Endothelial cell of umbilical vein (primary cell): ENCODE measurements at regions not wholly inside any gene's neighbourhood (a gene's known extent, or its start where the extent isn't known, plus 50 kb on each side); places are given as distances from the start of the nearest gene placed in this dataset.

Experiments
- BruUV-seq: library from RNA; stranded (reverse); fragments of 400-500 nt; replicated peaks from 2 replicates; lab custom pipeline; 2021; lab: Mats Ljungman, UMichigan
- CTCF ChIA-PET: fragments of 300-600, 350-600 bp; sonication (Branson Sonifier 250); formaldehyde crosslinking; loops from one replicate; lab custom pipeline; 2021; ENCODE audit warnings: antibody characterized with exemption, inconsistent platforms; lab: Charles Lee
- POLR2A ChIA-PET: fragments of 300-600, 350-600 bp; sonication (Branson Sonifier 250); formaldehyde crosslinking; loops from one replicate; lab custom pipeline; 2021; ENCODE audit warnings: antibody characterized with exemption, inconsistent platforms; lab: Charles Lee
- DNase-seq: peaks from one replicate; pipeline ENCODE4 v3.0.0-alpha.2; 2011; ENCODE audit warnings: low read depth, low spot score
- FAIRE-seq: peaks from 2 replicates; lab custom pipeline; 2011; peaks lifted over from hg19 to GRCh38; lab: Jason Lieb, UNC
- H2AFZ ChIP-seq: 2 replicates; pipeline ENCODE4 v1.6.0; 2012; ENCODE audit warnings: low read depth, low read length, control low read depth, inconsistent platforms
- H3K27ac ChIP-seq: 2 replicates; pipeline ENCODE4 v1.5.1; 2011; ENCODE audit warnings: low read depth, mild to moderate bottlenecking, control low read depth, low read length, moderate library complexity; ENCODE audit not compliant: insufficient read depth
- H3K27me3 ChIP-seq, 2 experiments: 2 replicates each; pipeline versions ENCODE4 v1.6.0 to v1.6.1; 2011; ENCODE audit warnings: low read length in 2 of 2, mixed read lengths in 1 of 2; ENCODE audit not compliant: control insufficient read depth in 2 of 2, insufficient read depth in 2 of 2
- H3K36me3 ChIP-seq, 2 experiments: 2 replicates in 1 of 2; 3 replicates in 1 of 2; pipeline ENCODE4 v1.5.1; 2011; ENCODE audit warnings: low read length in 2 of 2, mild to moderate bottlenecking in 1 of 2, moderate library complexity in 1 of 2; ENCODE audit not compliant: control insufficient read depth in 2 of 2, insufficient read depth in 2 of 2; ENCODE audit errors: extremely low read depth in 1 of 2
- H3K4me1 ChIP-seq: 3 replicates; pipeline ENCODE4 v1.5.1; 2011; ENCODE audit warnings: mild to moderate bottlenecking, low read length; ENCODE audit not compliant: control insufficient read depth, insufficient read depth; ENCODE audit errors: extremely low read depth
- H3K4me2 ChIP-seq: 2 replicates; pipeline ENCODE4 v1.6.1; 2011; ENCODE audit warnings: low read length, control low read depth, mixed read lengths; ENCODE audit not compliant: insufficient read depth
- H3K4me3 ChIP-seq, 3 experiments: fragments of 200-600 bp in 1 of 3; sonication (generic), shearing (Covaris generic) in 1 of 3; replicated peaks in 1 of 3; 2 replicates each; pipeline ENCODE4 v1.5.1; 2011 to 2016; ENCODE audit warnings: control low read depth in 3 of 3, low read length in 3 of 3, mild to moderate bottlenecking in 2 of 3, inconsistent platforms in 1 of 3, low read depth in 1 of 3, moderate library complexity in 1 of 3; ENCODE audit not compliant: insufficient read depth in 1 of 3
- H3K79me2 ChIP-seq: 2 replicates; pipeline ENCODE4 v1.6.0; 2012; ENCODE audit warnings: low read length, inconsistent platforms; ENCODE audit not compliant: control insufficient read depth, insufficient read depth
- H3K9ac ChIP-seq: replicated peaks from 2 replicates; pipeline ENCODE3; 2011; ENCODE audit warnings: low read length, control low read depth; ENCODE audit not compliant: insufficient read depth; ENCODE audit errors: extremely low read depth
- H3K9me1 ChIP-seq: replicated peaks from 3 replicates; pipeline ENCODE4 v1.6.0; 2011; ENCODE audit warnings: mild to moderate bottlenecking, low read length; ENCODE audit not compliant: control insufficient read depth, insufficient read depth; ENCODE audit errors: extremely low read depth
- H3K9me3 ChIP-seq: replicated peaks from 2 replicates; pipeline ENCODE4 v1.5.1; 2012; ENCODE audit warnings: low read length, inconsistent platforms; ENCODE audit not compliant: control insufficient read depth, insufficient read depth
- H4K20me1 ChIP-seq: replicated peaks from 2 replicates; pipeline ENCODE3; 2011; ENCODE audit warnings: mild to moderate bottlenecking, low read length; ENCODE audit not compliant: control insufficient read depth, insufficient read depth; ENCODE audit errors: extremely low read depth
- EZH2 ChIP-seq: IDR thresholded peaks from 2 replicates; pipeline ENCODE4 v1.6.1; 2012; ENCODE audit warnings: borderline replicate concordance, low read depth, mild to moderate bottlenecking, moderate library complexity, low read length, inconsistent platforms; ENCODE audit not compliant: severe bottlenecking
- FOS ChIP-seq: IDR thresholded peaks from 2 replicates; pipeline ENCODE4 v1.6.1; 2011; ENCODE audit warnings: mild to moderate bottlenecking, low read length, moderate library complexity, borderline replicate concordance; ENCODE audit not compliant: insufficient read depth
- GATA2 ChIP-seq: IDR thresholded peaks from 2 replicates; pipeline ENCODE4 v1.7.0; 2011; ENCODE audit warnings: low read depth, mild to moderate bottlenecking, moderate library complexity, mixed read lengths, low read length; ENCODE audit not compliant: insufficient read length, insufficient read depth
- JUN ChIP-seq: IDR thresholded peaks from 2 replicates; pipeline ENCODE4 v1.6.1; 2011; ENCODE audit warnings: borderline replicate concordance, low read depth; ENCODE audit not compliant: insufficient read length, insufficient read depth
- MYC ChIP-seq: IDR thresholded peaks from one replicate; pipeline ENCODE4 v1.6.1; 2011; ENCODE audit warnings: mild to moderate bottlenecking, low read depth, low read length
- POLR2A ChIP-seq: IDR thresholded peaks from 2 replicates; pipeline ENCODE4 v1.6.1; 2012; ENCODE audit warnings: low read depth, mild to moderate bottlenecking, control low read depth, low read length
- POLR2AphosphoS5 ChIP-seq: IDR thresholded peaks from 2 replicates; pipeline ENCODE4 v1.6.1; 2012; ENCODE audit warnings: low read depth, mild to moderate bottlenecking, control low read depth, low read length, moderate library complexity; ENCODE audit not compliant: insufficient read depth
- dilution Hi-C: fragments of 300-500 bp; cut with MboI; formaldehyde crosslinking; loops from one replicate; pipeline ENCODE4 v1.15.0; 2019; ENCODE audit warnings: low sequenced_read_pairs; ENCODE audit not compliant: extremely low pct_ligation_motif_present
- intact Hi-C: fragments of 100-400 bp; cut with micrococcal nuclease; formaldehyde crosslinking; loops from one replicate; pipeline ENCODE4 v1.10.0; 2022
- TF ChIP-seq, protein P1 (sequence below), 2 donors: IDR thresholded peaks; 1 replicate in 1 of 2; 2 replicates in 1 of 2; pipeline ENCODE4 v1.5.1; 2011; ENCODE audit warnings: low read length in 2 of 2, mild to moderate bottlenecking in 2 of 2, moderate library complexity in 2 of 2, control low read depth in 1 of 2, inconsistent platforms in 1 of 2, low read depth in 1 of 2; ENCODE audit not compliant: insufficient read depth in 1 of 2; ENCODE audit errors: extremely low read depth in 1 of 2
- TF ChIP-seq, protein P2 (sequence below): IDR thresholded peaks from 2 replicates; pipeline ENCODE4 v1.6.1; 2011; ENCODE audit not compliant: insufficient read depth, insufficient read length

DNA sequence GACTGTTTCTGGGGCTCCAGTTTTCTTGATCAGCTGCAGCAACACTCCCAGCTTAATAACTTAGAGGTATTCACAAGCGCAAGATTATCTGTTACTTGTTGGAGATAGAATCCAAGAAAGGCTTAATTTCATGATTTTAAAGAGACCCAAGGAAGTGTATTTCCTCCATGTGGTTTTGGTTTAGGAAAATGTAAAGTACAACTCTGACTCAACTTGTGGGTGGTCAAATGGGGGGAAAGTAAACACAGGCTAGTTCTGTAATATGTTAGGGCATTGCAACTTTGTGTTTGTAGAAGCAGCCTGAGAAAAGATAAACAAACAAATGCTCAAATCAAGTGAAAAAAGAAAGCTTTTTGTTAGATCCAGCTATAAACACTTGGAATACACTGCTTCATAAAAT is 90.1 kb upstream of the COL3A1 start:
- dilution Hi-C loops = no loop called here
- no peak for TF ChIP-seq POLR2A
- TF ChIP-seq EZH2 = no peak
- TF ChIP-seq POLR2AphosphoS5 = no peak
- TF ChIP-seq FOS = no peak
- TF ChIP-seq GATA2 = no peak
- TF ChIP-seq, protein P1, sequence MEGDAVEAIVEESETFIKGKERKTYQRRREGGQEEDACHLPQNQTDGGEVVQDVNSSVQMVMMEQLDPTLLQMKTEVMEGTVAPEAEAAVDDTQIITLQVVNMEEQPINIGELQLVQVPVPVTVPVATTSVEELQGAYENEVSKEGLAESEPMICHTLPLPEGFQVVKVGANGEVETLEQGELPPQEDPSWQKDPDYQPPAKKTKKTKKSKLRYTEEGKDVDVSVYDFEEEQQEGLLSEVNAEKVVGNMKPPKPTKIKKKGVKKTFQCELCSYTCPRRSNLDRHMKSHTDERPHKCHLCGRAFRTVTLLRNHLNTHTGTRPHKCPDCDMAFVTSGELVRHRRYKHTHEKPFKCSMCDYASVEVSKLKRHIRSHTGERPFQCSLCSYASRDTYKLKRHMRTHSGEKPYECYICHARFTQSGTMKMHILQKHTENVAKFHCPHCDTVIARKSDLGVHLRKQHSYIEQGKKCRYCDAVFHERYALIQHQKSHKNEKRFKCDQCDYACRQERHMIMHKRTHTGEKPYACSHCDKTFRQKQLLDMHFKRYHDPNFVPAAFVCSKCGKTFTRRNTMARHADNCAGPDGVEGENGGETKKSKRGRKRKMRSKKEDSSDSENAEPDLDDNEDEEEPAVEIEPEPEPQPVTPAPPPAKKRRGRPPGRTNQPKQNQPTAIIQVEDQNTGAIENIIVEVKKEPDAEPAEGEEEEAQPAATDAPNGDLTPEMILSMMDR (IDR thresholded peaks at IDR 0.05; ENCODE audit: extremely low read depth in 1 of 2, insufficient read depth in 1 of 2, low read depth in 1 of 2, low read length in 2 of 2) = no peak
- TF ChIP-seq JUN = no peak
- TF ChIP-seq, protein P2, sequence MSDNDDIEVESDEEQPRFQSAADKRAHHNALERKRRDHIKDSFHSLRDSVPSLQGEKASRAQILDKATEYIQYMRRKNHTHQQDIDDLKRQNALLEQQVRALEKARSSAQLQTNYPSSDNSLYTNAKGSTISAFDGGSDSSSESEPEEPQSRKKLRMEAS = no peak
- no peak for TF ChIP-seq MYC
- no peaks in the 10 kb centered on the region for H3K4me1 ChIP-seq
- intact Hi-C loops = no loop called here
- DNase-seq (no peak), FAIRE-seq (no peak)
- H3K36me3 ChIP-seq = no peaks in the 10 kb centered on the region
- no peak overlapping the region for H3K4me3 ChIP-seq
- no peak overlapping the region for H3K9ac ChIP-seq
- no peaks in the 10 kb centered on the region for H3K79me2 ChIP-seq
- no peak overlapping the region for H3K27ac ChIP-seq
- no peaks in the 10 kb centered on the region for H3K27me3 ChIP-seq
- H2AFZ ChIP-seq = peak overlapping the region; percentile 24
- ChIA-PET POLR2A (no interaction called here), CTCF (interaction anchor here (1.3 to 1.4 kb wide), 2 partner anchors 9 to 100 kb away, joined by 3 to 5 read pairs; no protein-coding TSS in a partner anchor)
- H3K4me2 ChIP-seq = no peak overlapping the region
- no peaks in the 10 kb centered on the region for H4K20me1 ChIP-seq
- no peaks in the 10 kb centered on the region for H3K9me1 ChIP-seq
- BruUV-seq = no TSS peak
- H3K9me3 ChIP-seq = no peaks in the 10 kb centered on the region
